HEK293 (cell line): ENCODE measurements at regions not wholly inside any gene's neighbourhood (a gene's known extent, or its start where the extent isn't known, plus 50 kb on each side); places are given as distances from the start of the nearest gene placed in this dataset.

ENCODE experiments used
- ZFP37 ChIP-seq: fragments of 450-650 bp; formaldehyde crosslinking; IDR thresholded peaks from 2 replicates; pipeline ENCODE4 v1.5.1; 2016; ENCODE audit warnings: missing biosample characterization, missing genetic modification characterization
- ZNF548 ChIP-seq: fragments of 450-650 bp; formaldehyde crosslinking; IDR thresholded peaks from 2 replicates; pipeline ENCODE4 v1.5.1; 2016; ENCODE audit warnings: missing biosample characterization, missing genetic modification characterization
- ZNF596 ChIP-seq: fragments of 450-650 bp; IDR thresholded peaks from 2 replicates; pipeline ENCODE4 v1.5.0; 2018; ENCODE audit warnings: missing biosample characterization, mild to moderate bottlenecking, missing genetic modification characterization, moderate library complexity
- ZNF629 ChIP-seq: fragments of 450-650 bp; formaldehyde crosslinking; IDR thresholded peaks from 2 replicates; pipeline ENCODE4 v1.5.1; 2017; ENCODE audit warnings: missing biosample characterization, missing genetic modification characterization
- ZNF785 ChIP-seq: fragments of 450-650 bp; formaldehyde crosslinking; IDR thresholded peaks from 2 replicates; pipeline ENCODE4 v1.5.1; 2016; ENCODE audit warnings: missing biosample characterization, missing genetic modification characterization
- TF ChIP-seq, protein P1 (sequence below): fragments of 450-650 bp; formaldehyde crosslinking; IDR thresholded peaks from 2 replicates; pipeline ENCODE4 v1.5.1; 2016; ENCODE audit warnings: missing biosample characterization, missing genetic modification characterization
- TF ChIP-seq, protein P2 (sequence below): fragments of 450-650 bp; formaldehyde crosslinking; IDR thresholded peaks from 2 replicates; pipeline ENCODE4 v1.5.1; 2016; ENCODE audit warnings: missing biosample characterization, missing genetic modification characterization
- TF ChIP-seq, protein P3 (sequence below): fragments of 450-650 bp; formaldehyde crosslinking; IDR thresholded peaks from 2 replicates; pipeline ENCODE4 v1.5.1; 2016; ENCODE audit warnings: missing biosample characterization, missing genetic modification characterization
- TF ChIP-seq, protein P4 (sequence below): fragments of 450-650 bp; formaldehyde crosslinking; optimal IDR thresholded peaks from 2 replicates; pipeline ENCODE3; 2016; ENCODE audit warnings: missing biosample characterization, mild to moderate bottlenecking, missing genetic modification characterization
- TF ChIP-seq, protein P5 (sequence below): fragments of 450-650 bp; formaldehyde crosslinking; IDR thresholded peaks from 2 replicates; pipeline ENCODE4; 2016; ENCODE audit warnings: missing biosample characterization, missing genetic modification characterization

DNA sequence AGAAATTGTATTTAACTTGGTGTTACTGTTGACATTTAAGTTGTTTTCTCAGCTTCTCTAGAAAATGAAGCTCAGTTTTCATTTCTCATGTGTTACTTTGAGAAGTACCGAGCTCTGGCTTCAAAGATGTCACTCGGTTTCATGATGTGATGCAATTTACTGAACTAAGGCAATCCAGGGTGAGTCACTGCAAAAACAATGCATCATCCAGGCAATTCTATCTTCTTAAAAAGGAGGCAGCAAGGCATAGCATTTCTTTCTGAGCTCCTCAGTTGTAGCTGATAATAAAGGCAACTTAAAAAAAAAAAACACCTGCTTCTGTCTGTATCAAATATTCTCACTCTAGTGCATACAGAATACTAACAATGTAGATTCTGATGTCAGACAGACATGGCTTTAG is 91.1 kb upstream of the KCNA4 start:
- no peak for TF ChIP-seq ZNF785
- TF ChIP-seq, protein P1, sequence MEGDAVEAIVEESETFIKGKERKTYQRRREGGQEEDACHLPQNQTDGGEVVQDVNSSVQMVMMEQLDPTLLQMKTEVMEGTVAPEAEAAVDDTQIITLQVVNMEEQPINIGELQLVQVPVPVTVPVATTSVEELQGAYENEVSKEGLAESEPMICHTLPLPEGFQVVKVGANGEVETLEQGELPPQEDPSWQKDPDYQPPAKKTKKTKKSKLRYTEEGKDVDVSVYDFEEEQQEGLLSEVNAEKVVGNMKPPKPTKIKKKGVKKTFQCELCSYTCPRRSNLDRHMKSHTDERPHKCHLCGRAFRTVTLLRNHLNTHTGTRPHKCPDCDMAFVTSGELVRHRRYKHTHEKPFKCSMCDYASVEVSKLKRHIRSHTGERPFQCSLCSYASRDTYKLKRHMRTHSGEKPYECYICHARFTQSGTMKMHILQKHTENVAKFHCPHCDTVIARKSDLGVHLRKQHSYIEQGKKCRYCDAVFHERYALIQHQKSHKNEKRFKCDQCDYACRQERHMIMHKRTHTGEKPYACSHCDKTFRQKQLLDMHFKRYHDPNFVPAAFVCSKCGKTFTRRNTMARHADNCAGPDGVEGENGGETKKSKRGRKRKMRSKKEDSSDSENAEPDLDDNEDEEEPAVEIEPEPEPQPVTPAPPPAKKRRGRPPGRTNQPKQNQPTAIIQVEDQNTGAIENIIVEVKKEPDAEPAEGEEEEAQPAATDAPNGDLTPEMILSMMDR (tag by site-specific recombination), result no peak
- no peak for TF ChIP-seq ZNF548 (tag by site-specific recombination)
- TF ChIP-seq, protein P2, sequence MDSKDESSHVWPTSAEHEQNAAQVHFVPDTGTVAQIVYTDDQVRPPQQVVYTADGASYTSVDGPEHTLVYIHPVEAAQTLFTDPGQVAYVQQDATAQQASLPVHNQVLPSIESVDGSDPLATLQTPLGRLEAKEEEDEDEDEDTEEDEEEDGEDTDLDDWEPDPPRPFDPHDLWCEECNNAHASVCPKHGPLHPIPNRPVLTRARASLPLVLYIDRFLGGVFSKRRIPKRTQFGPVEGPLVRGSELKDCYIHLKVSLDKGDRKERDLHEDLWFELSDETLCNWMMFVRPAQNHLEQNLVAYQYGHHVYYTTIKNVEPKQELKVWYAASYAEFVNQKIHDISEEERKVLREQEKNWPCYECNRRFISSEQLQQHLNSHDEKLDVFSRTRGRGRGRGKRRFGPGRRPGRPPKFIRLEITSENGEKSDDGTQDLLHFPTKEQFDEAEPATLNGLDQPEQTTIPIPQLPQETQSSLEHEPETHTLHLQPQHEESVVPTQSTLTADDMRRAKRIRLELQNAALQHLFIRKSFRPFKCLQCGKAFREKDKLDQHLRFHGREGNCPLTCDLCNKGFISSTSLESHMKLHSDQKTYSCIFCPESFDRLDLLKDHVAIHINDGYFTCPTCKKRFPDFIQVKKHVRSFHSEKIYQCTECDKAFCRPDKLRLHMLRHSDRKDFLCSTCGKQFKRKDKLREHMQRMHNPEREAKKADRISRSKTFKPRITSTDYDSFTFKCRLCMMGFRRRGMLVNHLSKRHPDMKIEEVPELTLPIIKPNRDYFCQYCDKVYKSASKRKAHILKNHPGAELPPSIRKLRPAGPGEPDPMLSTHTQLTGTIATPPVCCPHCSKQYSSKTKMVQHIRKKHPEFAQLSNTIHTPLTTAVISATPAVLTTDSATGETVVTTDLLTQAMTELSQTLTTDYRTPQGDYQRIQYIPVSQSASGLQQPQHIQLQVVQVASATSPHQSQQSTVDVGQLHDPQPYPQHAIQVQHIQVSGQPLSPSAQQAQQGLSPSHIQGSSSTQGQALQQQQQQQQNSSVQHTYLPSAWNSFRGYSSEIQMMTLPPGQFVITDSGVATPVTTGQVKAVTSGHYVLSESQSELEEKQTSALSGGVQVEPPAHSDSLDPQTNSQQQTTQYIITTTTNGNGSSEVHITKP (tag by site-specific recombination), result peak; percentile 74
- TF ChIP-seq ZNF629 (tag by site-specific recombination), result peak; percentile 34; the same call in 1 of the 2 replicates
- TF ChIP-seq, protein P3, sequence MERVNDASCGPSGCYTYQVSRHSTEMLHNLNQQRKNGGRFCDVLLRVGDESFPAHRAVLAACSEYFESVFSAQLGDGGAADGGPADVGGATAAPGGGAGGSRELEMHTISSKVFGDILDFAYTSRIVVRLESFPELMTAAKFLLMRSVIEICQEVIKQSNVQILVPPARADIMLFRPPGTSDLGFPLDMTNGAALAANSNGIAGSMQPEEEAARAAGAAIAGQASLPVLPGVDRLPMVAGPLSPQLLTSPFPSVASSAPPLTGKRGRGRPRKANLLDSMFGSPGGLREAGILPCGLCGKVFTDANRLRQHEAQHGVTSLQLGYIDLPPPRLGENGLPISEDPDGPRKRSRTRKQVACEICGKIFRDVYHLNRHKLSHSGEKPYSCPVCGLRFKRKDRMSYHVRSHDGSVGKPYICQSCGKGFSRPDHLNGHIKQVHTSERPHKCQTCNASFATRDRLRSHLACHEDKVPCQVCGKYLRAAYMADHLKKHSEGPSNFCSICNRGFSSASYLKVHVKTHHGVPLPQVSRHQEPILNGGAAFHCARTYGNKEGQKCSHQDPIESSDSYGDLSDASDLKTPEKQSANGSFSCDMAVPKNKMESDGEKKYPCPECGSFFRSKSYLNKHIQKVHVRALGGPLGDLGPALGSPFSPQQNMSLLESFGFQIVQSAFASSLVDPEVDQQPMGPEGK, result no peak
- TF ChIP-seq, protein P4, sequence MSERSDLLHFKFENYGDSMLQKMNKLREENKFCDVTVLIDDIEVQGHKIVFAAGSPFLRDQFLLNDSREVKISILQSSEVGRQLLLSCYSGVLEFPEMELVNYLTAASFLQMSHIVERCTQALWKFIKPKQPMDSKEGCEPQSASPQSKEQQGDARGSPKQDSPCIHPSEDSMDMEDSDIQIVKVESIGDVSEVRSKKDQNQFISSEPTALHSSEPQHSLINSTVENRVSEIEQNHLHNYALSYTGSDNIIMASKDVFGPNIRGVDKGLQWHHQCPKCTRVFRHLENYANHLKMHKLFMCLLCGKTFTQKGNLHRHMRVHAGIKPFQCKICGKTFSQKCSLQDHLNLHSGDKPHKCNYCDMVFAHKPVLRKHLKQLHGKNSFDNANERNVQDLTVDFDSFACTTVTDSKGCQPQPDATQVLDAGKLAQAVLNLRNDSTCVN (tag by site-specific recombination), result no peak
- TF ChIP-seq ZNF596, result no peak
- TF ChIP-seq ZFP37, result no peak
- TF ChIP-seq, protein P5, sequence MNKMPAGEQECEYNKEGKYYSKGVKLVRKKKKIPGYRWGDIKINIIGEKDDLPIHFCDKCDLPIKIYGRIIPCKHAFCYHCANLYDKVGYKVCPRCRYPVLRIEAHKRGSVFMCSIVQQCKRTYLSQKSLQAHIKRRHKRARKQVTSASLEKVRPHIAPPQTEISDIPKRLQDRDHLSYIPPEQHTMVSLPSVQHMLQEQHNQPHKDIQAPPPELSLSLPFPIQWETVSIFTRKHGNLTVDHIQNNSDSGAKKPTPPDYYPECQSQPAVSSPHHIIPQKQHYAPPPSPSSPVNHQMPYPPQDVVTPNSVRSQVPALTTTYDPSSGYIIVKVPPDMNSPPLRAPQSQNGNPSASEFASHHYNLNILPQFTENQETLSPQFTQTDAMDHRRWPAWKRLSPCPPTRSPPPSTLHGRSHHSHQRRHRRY (tag by site-specific recombination), result no peak
